SK-N-SH treated with all-trans-retinoic acid at 6 μM for 48 hours (cell line): ENCODE measurements at regions not wholly inside any gene's neighbourhood (a gene's known extent, or its start where the extent isn't known, plus 50 kb on each side); places are given as distances from the start of the nearest gene placed in this dataset.

Source experiments
- ATAC-seq: fragments of 200-7000 bp; cut with Tn5 transposase; 3 replicates; pipeline ENCODE4 v1.9.1; 2020; ENCODE audit warnings: mild to moderate bottlenecking, moderate library complexity
- ARNTL ChIP-seq: fragments of 450-650 bp; formaldehyde crosslinking; IDR thresholded peaks from 2 replicates; pipeline ENCODE4 v1.5.0; 2020; ENCODE audit warnings: low read depth, mild to moderate bottlenecking, moderate library complexity, borderline replicate concordance
- BACH2 ChIP-seq: fragments of 250-450 bp; sonication (Bioruptor Pico); IDR thresholded peaks from 2 replicates; pipeline ENCODE4 v1.9.0; 2021; ENCODE audit warnings: mild to moderate bottlenecking, borderline replicate concordance
- CSDC2 ChIP-seq: fragments of 250-450 bp; sonication (Bioruptor Pico); IDR thresholded peaks from 2 replicates; pipeline ENCODE4 v1.5.0; 2020; ENCODE audit warnings: mild to moderate bottlenecking, moderate library complexity
- GLIS3 ChIP-seq: fragments of 250-450 bp; sonication (Bioruptor Pico); IDR thresholded peaks from 2 replicates; pipeline ENCODE4 v1.5.0; 2020; ENCODE audit warnings: mild to moderate bottlenecking, moderate library complexity
- ISL1 ChIP-seq: fragments of 250-450 bp; sonication (Bioruptor Pico); IDR thresholded peaks from 2 replicates; pipeline ENCODE4 v2.1.2; 2022; ENCODE audit warnings: mild to moderate bottlenecking, moderate library complexity
- OSR1 ChIP-seq: fragments of 250-450 bp; sonication (Bioruptor Pico); IDR thresholded peaks from 2 replicates; pipeline ENCODE4 v1.8.0; 2022; ENCODE audit warnings: moderate library complexity, mild to moderate bottlenecking, inconsistent platforms
- POU6F1 ChIP-seq: fragments of 250-450 bp; sonication (Bioruptor Pico); IDR thresholded peaks from 2 replicates; pipeline ENCODE4 v1.8.0; 2021; ENCODE audit warnings: low read depth, mild to moderate bottlenecking, moderate library complexity, borderline replicate concordance
- PPARA ChIP-seq: fragments of 250-450 bp; sonication (Bioruptor Pico); IDR thresholded peaks from 2 replicates; pipeline ENCODE4 v1.5.0; 2020; ENCODE audit warnings: mild to moderate bottlenecking, borderline replicate concordance
- RARB ChIP-seq: fragments of 250-450 bp; sonication (Bioruptor Pico); IDR thresholded peaks from 2 replicates; pipeline ENCODE4 v1.8.0; 2021; ENCODE audit warnings: mild to moderate bottlenecking, moderate library complexity
- SNAI2 ChIP-seq: fragments of 250-450 bp; sonication (Bioruptor Pico); IDR thresholded peaks from 2 replicates; pipeline ENCODE4 v1.5.0; 2020; ENCODE audit warnings: mild to moderate bottlenecking, moderate library complexity
- TCF4 ChIP-seq: fragments of 250-450 bp; sonication (Bioruptor Pico); IDR thresholded peaks from 2 replicates; pipeline ENCODE4 v1.8.0; 2021; ENCODE audit warnings: mild to moderate bottlenecking, moderate library complexity, borderline replicate concordance
- TOX ChIP-seq: fragments of 250-450 bp; sonication (Bioruptor Pico); IDR thresholded peaks from 2 replicates; pipeline ENCODE4 v1.8.0; 2021; ENCODE audit warnings: mild to moderate bottlenecking, moderate library complexity, borderline replicate concordance
- ZC3H10 ChIP-seq: fragments of 250-450 bp; sonication (Bioruptor Pico); IDR thresholded peaks from 2 replicates; pipeline ENCODE4 v1.5.1; 2021; ENCODE audit warnings: mild to moderate bottlenecking, moderate library complexity
- ZFP3 ChIP-seq: fragments of 250-450 bp; sonication (Bioruptor Pico); IDR thresholded peaks from 2 replicates; pipeline ENCODE4 v1.5.0; 2020; ENCODE audit warnings: mild to moderate bottlenecking, moderate library complexity
- ZFP30 ChIP-seq: fragments of 450-650 bp; formaldehyde crosslinking; IDR thresholded peaks from 2 replicates; pipeline ENCODE4 v1.5.0; 2022; ENCODE audit warnings: mild to moderate bottlenecking, moderate library complexity
- ZNF565 ChIP-seq: fragments of 450-650 bp; formaldehyde crosslinking; conservative IDR thresholded peaks from 2 replicates; pipeline ENCODE4 v1.5.0; 2020; ENCODE audit warnings: low read depth, mild to moderate bottlenecking, moderate library complexity
- ZNF70 ChIP-seq: fragments of 450-650 bp; formaldehyde crosslinking; IDR thresholded peaks from 2 replicates; pipeline ENCODE4 v1.5.0; 2020; ENCODE audit warnings: mild to moderate bottlenecking, moderate library complexity
- ZNF8 ChIP-seq: fragments of 450-650 bp; formaldehyde crosslinking; IDR thresholded peaks from 2 replicates; pipeline ENCODE4 v1.5.0; 2020; ENCODE audit warnings: mild to moderate bottlenecking, moderate library complexity
- TF ChIP-seq, protein P1 (sequence below): fragments of 250-450 bp; sonication (Bioruptor Pico); IDR thresholded peaks from 2 replicates; pipeline ENCODE4 v1.5.0; 2020; ENCODE audit warnings: mild to moderate bottlenecking, moderate library complexity
- TF ChIP-seq, protein P2 (sequence below): fragments of 250-450 bp; sonication (Bioruptor Pico); IDR thresholded peaks from 2 replicates; pipeline ENCODE4 v1.5.1; 2020; ENCODE audit warnings: low read depth, mild to moderate bottlenecking, moderate library complexity
- TF ChIP-seq, protein P3 (sequence below): fragments of 250-450 bp; sonication (Bioruptor Pico); IDR thresholded peaks from 2 replicates; pipeline ENCODE4 v1.5.1; 2021; ENCODE audit warnings: mild to moderate bottlenecking, moderate library complexity

GRCh38 chr7:121447243-121447910 is 51.3 kb upstream of the FAM3C start:
- ATAC-seq = no peak
- no peak for TF ChIP-seq SNAI2 (CRISPR knock-in tag)
- no peak for TF ChIP-seq ZFP3 (CRISPR knock-in tag)
- no peak for TF ChIP-seq ZNF70 (CRISPR knock-in tag)
- TF ChIP-seq, protein P1, sequence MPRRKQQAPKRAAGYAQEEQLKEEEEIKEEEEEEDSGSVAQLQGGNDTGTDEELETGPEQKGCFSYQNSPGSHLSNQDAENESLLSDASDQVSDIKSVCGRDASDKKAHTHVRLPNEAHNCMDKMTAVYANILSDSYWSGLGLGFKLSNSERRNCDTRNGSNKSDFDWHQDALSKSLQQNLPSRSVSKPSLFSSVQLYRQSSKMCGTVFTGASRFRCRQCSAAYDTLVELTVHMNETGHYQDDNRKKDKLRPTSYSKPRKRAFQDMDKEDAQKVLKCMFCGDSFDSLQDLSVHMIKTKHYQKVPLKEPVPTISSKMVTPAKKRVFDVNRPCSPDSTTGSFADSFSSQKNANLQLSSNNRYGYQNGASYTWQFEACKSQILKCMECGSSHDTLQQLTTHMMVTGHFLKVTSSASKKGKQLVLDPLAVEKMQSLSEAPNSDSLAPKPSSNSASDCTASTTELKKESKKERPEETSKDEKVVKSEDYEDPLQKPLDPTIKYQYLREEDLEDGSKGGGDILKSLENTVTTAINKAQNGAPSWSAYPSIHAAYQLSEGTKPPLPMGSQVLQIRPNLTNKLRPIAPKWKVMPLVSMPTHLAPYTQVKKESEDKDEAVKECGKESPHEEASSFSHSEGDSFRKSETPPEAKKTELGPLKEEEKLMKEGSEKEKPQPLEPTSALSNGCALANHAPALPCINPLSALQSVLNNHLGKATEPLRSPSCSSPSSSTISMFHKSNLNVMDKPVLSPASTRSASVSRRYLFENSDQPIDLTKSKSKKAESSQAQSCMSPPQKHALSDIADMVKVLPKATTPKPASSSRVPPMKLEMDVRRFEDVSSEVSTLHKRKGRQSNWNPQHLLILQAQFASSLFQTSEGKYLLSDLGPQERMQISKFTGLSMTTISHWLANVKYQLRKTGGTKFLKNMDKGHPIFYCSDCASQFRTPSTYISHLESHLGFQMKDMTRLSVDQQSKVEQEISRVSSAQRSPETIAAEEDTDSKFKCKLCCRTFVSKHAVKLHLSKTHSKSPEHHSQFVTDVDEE = no peak
- TF ChIP-seq ZNF565 = no peak
- no peak for TF ChIP-seq ZC3H10
- TF ChIP-seq, protein P2, sequence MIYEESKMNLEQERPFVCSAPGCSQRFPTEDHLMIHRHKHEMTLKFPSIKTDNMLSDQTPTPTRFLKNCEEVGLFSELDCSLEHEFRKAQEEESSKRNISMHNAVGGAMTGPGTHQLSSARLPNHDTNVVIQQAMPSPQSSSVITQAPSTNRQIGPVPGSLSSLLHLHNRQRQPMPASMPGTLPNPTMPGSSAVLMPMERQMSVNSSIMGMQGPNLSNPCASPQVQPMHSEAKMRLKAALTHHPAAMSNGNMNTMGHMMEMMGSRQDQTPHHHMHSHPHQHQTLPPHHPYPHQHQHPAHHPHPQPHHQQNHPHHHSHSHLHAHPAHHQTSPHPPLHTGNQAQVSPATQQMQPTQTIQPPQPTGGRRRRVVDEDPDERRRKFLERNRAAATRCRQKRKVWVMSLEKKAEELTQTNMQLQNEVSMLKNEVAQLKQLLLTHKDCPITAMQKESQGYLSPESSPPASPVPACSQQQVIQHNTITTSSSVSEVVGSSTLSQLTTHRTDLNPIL = no peak
- no peak for TF ChIP-seq ISL1 (CRISPR knock-in tag)
- no peak for TF ChIP-seq RARB (CRISPR knock-in tag)
- no peak for TF ChIP-seq TOX (CRISPR knock-in tag)
- TF ChIP-seq CSDC2 (CRISPR knock-in tag) = no peak
- no peak for TF ChIP-seq PPARA (CRISPR knock-in tag)
- TF ChIP-seq, protein P3, sequence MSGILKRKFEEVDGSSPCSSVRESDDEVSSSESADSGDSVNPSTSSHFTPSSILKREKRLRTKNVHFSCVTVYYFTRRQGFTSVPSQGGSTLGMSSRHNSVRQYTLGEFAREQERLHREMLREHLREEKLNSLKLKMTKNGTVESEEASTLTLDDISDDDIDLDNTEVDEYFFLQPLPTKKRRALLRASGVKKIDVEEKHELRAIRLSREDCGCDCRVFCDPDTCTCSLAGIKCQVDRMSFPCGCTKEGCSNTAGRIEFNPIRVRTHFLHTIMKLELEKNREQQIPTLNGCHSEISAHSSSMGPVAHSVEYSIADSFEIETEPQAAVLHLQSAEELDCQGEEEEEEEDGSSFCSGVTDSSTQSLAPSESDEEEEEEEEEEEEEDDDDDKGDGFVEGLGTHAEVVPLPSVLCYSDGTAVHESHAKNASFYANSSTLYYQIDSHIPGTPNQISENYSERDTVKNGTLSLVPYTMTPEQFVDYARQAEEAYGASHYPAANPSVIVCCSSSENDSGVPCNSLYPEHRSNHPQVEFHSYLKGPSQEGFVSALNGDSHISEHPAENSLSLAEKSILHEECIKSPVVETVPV = no peak
- TF ChIP-seq OSR1 (CRISPR knock-in tag) = no peak
- TF ChIP-seq ARNTL (CRISPR knock-in tag) = no peak
- TF ChIP-seq TCF4 (CRISPR knock-in tag) = no peak
- TF ChIP-seq GLIS3 = no peak
- TF ChIP-seq ZNF8 (CRISPR knock-in tag) = no peak
- no peak for TF ChIP-seq BACH2 (CRISPR knock-in tag)
- TF ChIP-seq ZFP30 (CRISPR knock-in tag) = no peak
- TF ChIP-seq, all 23 proteins: peak for 0

GRCh38 chr7:121446526-121446925 is 50.4 kb upstream of the FAM3C start:
- no peak for ATAC-seq
- TF ChIP-seq, protein P1 = no peak
- TF ChIP-seq SNAI2 (CRISPR knock-in tag) (no peak), TCF4 (CRISPR knock-in tag) (no peak), PPARA (CRISPR knock-in tag) (no peak), POU6F1 (CRISPR knock-in tag) (no peak), BACH2 (CRISPR knock-in tag) (no peak), ZC3H10 (no peak)
